Lower lobe of right lung (tissue), 2 donors: ENCODE measurements at regions not wholly inside any gene's neighbourhood (a gene's known extent, or its start where the extent isn't known, plus 50 kb on each side); places are given as distances from the start of the nearest gene placed in this dataset.

Experiments
- ATAC-seq, 2 donors: fragments of 200-7000 bp; cut with Tn5 transposase; one replicate each; pipeline ENCODE4 v1.9.1; 2020 to 2022; ENCODE audit warnings: mild to moderate bottlenecking in 2 of 2, moderate library complexity in 2 of 2
- DNase-seq: peaks from one replicate; pipeline ENCODE4 v3.0.0-alpha.2; 2020
- H3K27ac ChIP-seq: fragments of 200-600 bp; one replicate; pipeline ENCODE4 v1.8.0; 2022
- H3K27me3 ChIP-seq: fragments of 200-600 bp; one replicate; pipeline ENCODE4 v1.8.0; 2022; ENCODE audit warnings: low read depth
- H3K36me3 ChIP-seq: fragments of 200-600 bp; one replicate; pipeline ENCODE4 v1.8.0; 2022; ENCODE audit warnings: mild to moderate bottlenecking
- H3K4me1 ChIP-seq: fragments of 200-600 bp; one replicate; pipeline ENCODE4 v1.8.0; 2022
- H3K4me3 ChIP-seq: fragments of 200-600 bp; one replicate; pipeline ENCODE4 v1.8.0; 2022; ENCODE audit warnings: mild to moderate bottlenecking
- H3K9me3 ChIP-seq: fragments of 200-600 bp; one replicate; pipeline ENCODE4 v1.8.0; 2022
- CTCF ChIP-seq: fragments of 200-600 bp; IDR thresholded peaks from one replicate; pipeline ENCODE4 v1.8.0; 2022; ENCODE audit warnings: antibody characterized with exemption, mild to moderate bottlenecking
- intact Hi-C: fragments of 100-400 bp; cut with DNase I; formaldehyde crosslinking; loops from one replicate; pipeline ENCODE4 v1.11.0; 2022
- donor health status: DM: no; HTN: yes; CAD: no; lungs with severe emphysema.

DNA sequence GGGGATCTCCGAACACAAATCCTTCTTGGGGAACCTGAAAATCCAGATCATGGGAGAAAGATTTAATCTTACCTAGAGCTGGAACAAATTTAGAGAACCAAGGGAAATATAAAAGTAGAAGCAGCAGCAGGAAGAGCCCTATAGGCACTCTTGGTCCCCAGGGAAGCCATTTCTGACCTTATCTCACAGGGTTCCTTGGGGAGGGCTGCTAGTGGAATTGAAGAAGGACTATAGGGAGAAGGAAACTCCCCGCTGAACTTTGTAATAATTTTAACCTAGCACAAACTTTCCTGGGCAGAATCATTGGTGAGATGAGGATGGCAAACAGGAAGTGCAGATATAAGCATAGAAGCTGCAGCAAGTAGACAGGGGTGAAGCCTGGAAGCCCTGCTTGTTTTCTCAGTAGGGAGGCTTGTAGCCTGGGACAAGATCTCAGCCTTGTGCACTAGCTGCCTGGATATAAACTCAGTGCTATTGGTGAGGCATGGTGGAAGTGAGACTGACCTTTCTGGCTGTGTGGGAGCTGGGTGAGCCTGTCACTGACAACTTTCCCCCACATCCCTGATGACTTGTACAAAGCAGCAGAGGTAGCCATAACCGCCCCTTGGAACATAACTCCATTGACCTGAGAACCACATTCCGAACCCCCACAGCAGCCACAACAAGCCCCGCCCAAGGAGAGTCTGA, 343.0 kb upstream of the TGFBR2 start:
- DNase-seq (no peak), ATAC-seq (no peak)
- no peak for TF ChIP-seq CTCF
- Histone ChIP-seq H3K4me3 (no peak overlapping the region), H3K27ac (no peak overlapping the region), H3K4me1 (peaks cover 15% of the 10 kb centered on the region), H3K9me3 (no peaks in the 10 kb centered on the region), H3K36me3 (no peaks in the 10 kb centered on the region), H3K27me3 (no peaks in the 10 kb centered on the region)
- intact Hi-C loops: no loop called here

GRCh38 chr3:30263925-30264313, 342.5 kb upstream of the TGFBR2 start:
- no peak for DNase-seq
- H3K4me3 ChIP-seq: no peak overlapping the region
- no peak for TF ChIP-seq CTCF
- no peak overlapping the region for H3K27ac ChIP-seq
- no peaks in the 10 kb centered on the region for H3K36me3 ChIP-seq
- no peaks in the 10 kb centered on the region for H3K9me3 ChIP-seq
- no peaks in the 10 kb centered on the region for H3K27me3 ChIP-seq
- ATAC-seq: no peak
- intact Hi-C loops: no loop called here
- peaks cover 15% of the 10 kb centered on the region for H3K4me1 ChIP-seq

DNA sequence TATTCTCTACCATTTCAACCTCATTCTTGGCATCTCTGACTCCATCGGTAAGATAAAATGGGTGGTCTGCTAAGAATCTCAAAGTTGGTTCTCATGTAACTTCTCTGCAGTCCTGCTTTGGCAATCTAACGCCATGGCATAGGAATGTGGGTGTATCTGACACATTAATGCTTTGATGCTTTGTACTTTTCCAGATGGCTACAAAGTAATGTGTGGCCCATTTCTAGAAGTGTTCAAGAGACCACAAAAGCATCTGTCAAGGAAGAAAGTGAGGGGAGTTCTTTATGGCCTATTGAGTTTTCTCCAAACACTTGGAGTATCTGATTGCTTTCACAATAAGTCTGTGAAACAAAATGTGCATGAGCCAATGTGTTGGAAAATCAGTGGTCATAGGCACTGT, 339.9 kb upstream of the TGFBR2 start:
- DNase-seq: no peak
- ATAC-seq: no peak
- Histone ChIP-seq H3K27me3 (no peaks in the 10 kb centered on the region), H3K4me1 (peaks cover 11% of the 10 kb centered on the region), H3K36me3 (no peaks in the 10 kb centered on the region), H3K4me3 (no peak overlapping the region), H3K27ac (no peak overlapping the region), H3K9me3 (no peaks in the 10 kb centered on the region)
- intact Hi-C loops: no loop called here
- TF ChIP-seq CTCF: no peak

DNA sequence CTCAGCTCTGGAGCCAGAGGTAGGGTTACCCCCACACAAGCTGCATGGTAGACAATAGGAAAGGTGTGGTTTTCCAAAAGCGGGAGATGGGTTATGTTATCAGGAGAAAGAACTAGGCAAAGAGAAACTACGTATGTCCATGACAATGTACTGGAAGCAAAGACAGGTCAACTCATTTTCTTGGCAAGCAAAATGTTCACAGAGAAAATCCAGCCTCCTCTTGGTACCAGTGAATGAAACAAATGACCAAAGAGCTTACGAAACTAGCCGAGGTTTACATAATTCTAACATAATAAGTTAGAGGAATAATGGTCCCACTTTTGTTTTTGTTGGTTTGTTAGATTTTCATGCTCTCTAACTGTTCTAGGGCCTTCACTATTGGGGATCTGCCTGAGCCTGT, 338.1 kb upstream of the TGFBR2 start:
- peaks cover 3% of the 10 kb centered on the region for H3K4me1 ChIP-seq
- H3K4me3 ChIP-seq: no peak overlapping the region
- H3K9me3 ChIP-seq: no peaks in the 10 kb centered on the region
- intact Hi-C loops: no loop called here
- no peaks in the 10 kb centered on the region for H3K27me3 ChIP-seq
- no peaks in the 10 kb centered on the region for H3K36me3 ChIP-seq
- ATAC-seq: no peak
- TF ChIP-seq CTCF: no peak
- DNase-seq: no peak
- H3K27ac ChIP-seq: no peak overlapping the region

- no peak for DNase-seq
- H3K27ac ChIP-seq: no peak overlapping the region
- intact Hi-C loops: no loop called here
- H3K9me3 ChIP-seq: no peaks in the 10 kb centered on the region
- TF ChIP-seq CTCF: no peak
- no peak for ATAC-seq
- H3K4me1 ChIP-seq: no peaks in the 10 kb centered on the region
- H3K36me3 ChIP-seq: no peaks in the 10 kb centered on the region
- no peaks in the 10 kb centered on the region for H3K27me3 ChIP-seq
- H3K4me3 ChIP-seq: no peak overlapping the region
Observed at GRCh38 chr3:30269751-30270445, 336.5 kb upstream of the TGFBR2 start.
